GM15510 (cell line): ENCODE measurements at regions not wholly inside any gene's neighbourhood (a gene's known extent, or its start where the extent isn't known, plus 50 kb on each side); places are given as distances from the start of the nearest gene placed in this dataset.

Source experiments
- POLR2A ChIP-seq: IDR thresholded peaks from 3 replicates; pipeline ENCODE4 v1.6.1; 2011; ENCODE audit warnings: borderline replicate concordance; ENCODE audit not compliant: insufficient read length; ENCODE audit errors: extremely low read depth

GRCh38 chr7:149588930-149589329 lies 91.3 kb upstream of the ZNF746 start:
- no peak for TF ChIP-seq POLR2A

- TF ChIP-seq POLR2A, result no peak
Measured at GRCh38 chr7:149586646-149587645, 89.3 kb upstream of the ZNF746 start.

DNA sequence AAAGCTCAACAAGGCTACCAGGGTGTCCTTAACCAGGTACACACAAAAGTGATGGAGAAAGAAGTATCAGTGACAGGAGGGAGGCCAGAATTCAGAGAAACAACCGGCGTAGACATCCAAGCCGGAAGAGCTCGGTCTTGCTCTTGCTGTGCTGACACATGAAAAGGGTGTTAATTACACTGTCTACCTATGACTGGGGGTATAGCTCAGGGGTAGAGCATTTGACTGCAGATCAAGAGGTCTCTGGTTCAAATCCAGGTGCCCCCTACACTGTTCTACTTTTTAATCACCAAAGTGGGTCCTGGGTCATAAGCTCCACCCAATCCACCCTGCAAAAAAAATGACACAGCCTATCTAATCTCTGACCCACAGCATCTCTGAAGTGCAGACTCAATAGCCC lies 86.9 kb upstream of the ZNF746 start:
- TF ChIP-seq POLR2A, result no peak

DNA sequence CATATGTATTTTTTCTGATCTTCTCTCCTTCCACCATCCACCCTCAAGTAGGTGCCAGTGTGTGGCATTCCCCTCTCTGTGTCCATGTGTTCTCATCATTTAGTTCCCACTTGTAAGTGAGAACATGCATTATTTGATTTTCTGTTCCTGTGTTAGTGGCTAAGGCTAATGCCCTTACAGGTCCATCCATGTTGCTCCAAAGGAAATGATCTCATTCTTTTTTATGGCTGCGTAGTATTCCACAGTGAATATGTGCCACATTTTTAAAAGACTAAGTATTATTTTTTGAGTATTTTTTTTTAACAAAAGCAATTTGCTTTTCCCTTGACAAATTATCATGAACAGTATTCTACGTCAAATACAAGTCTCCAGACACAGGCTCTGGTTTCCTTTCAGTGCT lies 86.4 kb upstream of the ZNF746 start:
- TF ChIP-seq POLR2A, result no peak

- TF ChIP-seq POLR2A, result no peak
Measured at GRCh38 chr7:149580328-149580727, 82.7 kb upstream of the ZNF746 start.

GRCh38 chr7:149573519-149573918 lies 75.9 kb upstream of the ZNF746 start:
- TF ChIP-seq POLR2A, result no peak

DNA sequence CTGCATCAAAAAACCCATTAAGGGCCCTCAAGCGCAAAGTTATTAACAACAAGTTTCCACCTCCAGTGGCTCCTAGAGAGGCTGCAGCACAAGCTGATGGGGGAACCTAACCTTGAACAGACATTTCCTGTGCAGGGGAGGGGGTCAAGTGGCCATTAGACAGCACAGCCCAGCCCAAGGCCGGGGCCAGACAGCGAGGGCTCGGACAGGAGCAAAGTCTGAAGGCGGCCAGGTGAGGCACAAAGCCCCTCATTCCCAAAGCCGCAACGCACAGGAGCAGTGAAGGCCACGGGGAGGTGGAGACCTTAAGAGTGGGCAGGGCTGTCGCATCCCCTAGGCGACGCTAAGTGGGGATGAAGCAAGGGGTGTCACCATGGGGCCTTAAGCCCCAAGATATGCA lies 73.2 kb upstream of the ZNF746 start:
- TF ChIP-seq POLR2A, result no peak

- no peak for TF ChIP-seq POLR2A
Measured at GRCh38 chr7:149569726-149570422, 72.3 kb upstream of the ZNF746 start.

DNA sequence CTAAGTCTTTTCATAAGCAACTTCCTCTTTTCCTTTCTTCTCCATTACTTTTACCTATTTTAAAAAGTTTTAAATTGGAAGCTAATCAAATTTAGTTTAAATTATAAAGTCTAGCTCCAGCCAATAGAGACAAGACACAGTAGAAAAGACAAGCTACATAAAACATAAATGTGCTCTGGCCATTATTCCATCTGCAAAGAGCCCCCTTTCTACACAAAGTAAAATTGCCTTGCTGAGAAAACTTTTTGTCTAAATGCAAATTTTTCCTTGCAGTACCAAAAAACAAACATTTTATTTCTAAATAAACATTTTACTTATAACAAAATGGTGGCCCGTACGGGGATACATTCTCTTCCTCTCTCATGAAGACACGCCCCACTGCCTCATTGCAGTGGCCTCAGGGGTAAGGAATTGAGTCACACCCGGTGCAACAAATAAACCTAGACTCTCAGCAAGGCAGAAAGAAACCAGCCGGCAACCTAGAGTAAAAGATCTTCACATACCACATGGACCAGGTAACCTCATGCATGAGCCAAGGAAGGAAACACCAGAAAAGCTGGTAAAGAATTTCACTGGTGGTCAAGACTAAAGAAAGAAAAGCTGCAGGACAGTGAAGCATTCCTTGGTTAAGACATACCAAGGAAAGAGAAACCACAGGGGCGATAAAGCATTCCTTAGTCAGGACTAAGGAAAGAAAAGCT lies 71.6 kb upstream of the ZNF746 start:
- no peak for TF ChIP-seq POLR2A

DNA sequence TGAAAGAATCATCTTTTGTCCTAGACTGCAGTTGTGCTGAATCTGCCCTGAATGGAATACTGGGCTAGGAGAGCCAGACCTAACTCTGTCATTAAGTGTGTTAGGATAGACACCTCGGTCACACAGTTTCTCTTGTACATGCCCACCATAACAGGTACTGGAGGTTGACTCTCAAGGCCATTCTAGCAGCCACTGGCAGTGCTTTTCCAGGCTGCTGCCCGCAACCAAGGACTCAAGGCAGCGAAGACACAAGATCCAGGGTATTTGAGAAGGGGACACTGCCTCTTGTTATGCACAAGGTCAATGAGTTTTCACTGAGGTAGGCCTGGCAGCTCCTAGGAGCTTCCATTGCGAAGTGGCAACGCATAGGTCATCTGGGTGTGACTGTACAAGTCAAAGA lies 70.6 kb upstream of the ZNF746 start:
- TF ChIP-seq POLR2A, result no peak

- TF ChIP-seq POLR2A, result no peak
Measured at GRCh38 chr7:149566103-149566502, 68.5 kb upstream of the ZNF746 start.

DNA sequence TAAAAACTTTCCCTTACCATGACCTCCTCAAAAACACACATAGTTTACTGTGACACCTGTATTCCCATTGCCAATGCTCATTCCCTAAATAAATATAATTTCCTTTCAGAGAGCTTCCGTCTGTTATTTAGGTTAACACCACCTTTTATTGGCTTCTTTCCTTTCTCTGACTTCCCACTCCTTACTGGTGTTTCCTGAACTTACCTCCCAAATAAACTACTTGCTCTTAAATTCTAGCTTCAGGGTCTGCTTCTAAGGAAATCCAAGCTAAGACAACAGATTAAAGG lies 67.4 kb upstream of the ZNF746 start:
- no peak for TF ChIP-seq POLR2A

DNA sequence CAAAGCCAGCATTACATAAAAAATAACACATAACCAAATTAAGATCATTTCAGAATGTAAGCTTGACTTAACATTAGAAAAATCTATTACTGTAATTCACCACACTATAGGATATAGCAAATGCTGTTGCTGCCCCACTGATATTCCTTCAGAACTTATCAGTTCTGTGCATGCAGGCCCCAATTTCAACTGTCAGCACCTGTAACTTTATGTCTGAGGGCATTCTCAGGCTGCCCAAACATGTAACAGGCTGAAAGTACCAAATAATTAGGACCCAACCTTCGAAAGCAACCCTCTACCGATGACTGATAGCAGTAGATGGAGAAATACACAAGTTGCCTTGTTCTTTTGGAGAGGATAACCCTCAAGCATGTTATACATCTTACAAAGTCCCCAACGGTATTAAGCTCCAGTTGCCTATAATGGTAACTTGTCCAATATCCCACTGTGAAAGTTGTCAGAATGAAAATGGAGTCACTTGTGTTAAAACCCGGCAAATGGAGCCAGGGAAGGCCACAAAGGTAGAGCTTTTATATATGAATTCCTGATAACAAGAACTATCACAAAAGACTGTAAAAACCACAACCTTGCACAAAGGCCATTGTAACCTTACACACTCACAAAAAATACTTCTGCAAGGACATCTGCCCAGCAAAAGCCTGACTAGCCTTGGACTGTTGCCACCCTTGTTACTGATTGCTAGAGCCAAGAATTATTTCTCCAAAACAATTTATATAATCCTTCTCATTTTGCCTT lies 66.9 kb upstream of the ZNF746 start:
- TF ChIP-seq POLR2A, result no peak

DNA sequence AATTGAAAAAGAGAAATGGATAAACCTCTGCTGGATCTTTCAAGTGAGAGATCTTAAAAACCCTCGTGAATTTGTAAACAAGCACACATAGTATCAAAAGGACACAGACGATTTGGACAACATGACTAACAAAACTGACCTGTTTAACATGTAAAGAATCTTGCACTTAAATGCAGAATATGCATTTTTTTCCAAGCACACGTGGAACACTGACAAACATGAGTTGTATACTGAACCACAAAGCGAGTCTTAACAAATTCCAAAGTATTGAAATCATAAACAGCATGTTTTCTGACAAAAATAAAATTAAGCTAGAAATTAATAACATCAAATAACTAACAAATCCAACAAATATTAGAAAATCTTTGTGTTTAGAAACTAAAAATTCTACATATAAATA lies 65.0 kb upstream of the ZNF746 start:
- TF ChIP-seq POLR2A, result no peak

GRCh38 chr7:149561072-149561471 lies 63.5 kb upstream of the ZNF746 start:
- TF ChIP-seq POLR2A, result no peak

GRCh38 chr7:149559711-149560110 lies 62.1 kb upstream of the ZNF746 start:
- no peak for TF ChIP-seq POLR2A
